GM10266 (cell line): ENCODE measurements at regions not wholly inside any gene's neighbourhood (a gene's known extent, or its start where the extent isn't known, plus 50 kb on each side); places are given as distances from the start of the nearest gene placed in this dataset.

Experiments used
- DNase-seq: peaks from one replicate; pipeline ENCODE4 v3.0.0; 2012; ENCODE audit errors: extremely low spot score
- TF ChIP-seq, protein P1 (sequence below): IDR thresholded peaks from 2 replicates; pipeline ENCODE4 v1.5.1; 2012; ENCODE audit warnings: mild to moderate bottlenecking, low read depth; ENCODE audit not compliant: control insufficient read depth, insufficient read depth; ENCODE audit errors: missing control alignments

DNA sequence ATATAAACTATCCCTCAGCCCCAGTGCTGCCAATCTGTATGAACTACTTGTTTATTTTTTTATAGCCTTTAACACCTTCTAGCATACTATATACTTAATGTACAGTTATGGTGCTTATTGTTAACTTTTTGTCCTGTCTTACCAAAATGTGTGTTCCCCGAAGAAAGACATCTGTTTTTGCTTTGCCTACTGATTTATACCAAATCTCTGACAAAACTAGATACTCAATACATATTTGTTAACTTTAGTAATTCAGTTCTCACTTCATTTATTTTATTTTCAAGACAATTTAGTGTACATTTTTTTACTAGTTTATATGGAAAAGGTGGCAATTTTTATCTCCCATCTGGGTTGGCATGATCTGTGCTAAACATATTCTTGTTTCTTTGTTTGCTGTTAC is 824.3 kb upstream of the ATXN8OS start:
- TF ChIP-seq, protein P1, sequence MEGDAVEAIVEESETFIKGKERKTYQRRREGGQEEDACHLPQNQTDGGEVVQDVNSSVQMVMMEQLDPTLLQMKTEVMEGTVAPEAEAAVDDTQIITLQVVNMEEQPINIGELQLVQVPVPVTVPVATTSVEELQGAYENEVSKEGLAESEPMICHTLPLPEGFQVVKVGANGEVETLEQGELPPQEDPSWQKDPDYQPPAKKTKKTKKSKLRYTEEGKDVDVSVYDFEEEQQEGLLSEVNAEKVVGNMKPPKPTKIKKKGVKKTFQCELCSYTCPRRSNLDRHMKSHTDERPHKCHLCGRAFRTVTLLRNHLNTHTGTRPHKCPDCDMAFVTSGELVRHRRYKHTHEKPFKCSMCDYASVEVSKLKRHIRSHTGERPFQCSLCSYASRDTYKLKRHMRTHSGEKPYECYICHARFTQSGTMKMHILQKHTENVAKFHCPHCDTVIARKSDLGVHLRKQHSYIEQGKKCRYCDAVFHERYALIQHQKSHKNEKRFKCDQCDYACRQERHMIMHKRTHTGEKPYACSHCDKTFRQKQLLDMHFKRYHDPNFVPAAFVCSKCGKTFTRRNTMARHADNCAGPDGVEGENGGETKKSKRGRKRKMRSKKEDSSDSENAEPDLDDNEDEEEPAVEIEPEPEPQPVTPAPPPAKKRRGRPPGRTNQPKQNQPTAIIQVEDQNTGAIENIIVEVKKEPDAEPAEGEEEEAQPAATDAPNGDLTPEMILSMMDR: no peak
- no peak for DNase-seq

DNA sequence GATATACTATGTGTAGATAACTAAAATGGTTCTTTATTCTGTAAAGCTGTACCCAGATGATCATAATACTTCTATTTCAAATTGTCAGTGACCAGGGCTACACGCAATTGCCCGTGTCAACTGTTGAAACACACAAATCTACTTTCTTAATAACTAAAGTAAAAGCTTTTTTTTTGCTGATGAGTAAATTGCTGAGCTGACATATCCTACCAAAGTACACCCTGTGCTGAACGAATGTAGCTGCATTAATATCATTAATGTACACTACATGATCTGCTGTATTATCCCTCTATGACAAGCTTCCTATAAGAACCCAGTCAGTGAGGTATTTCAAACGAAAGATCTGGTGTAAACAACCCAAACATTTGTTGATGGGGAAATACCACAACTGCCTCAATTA is 827.2 kb upstream of the ATXN8OS start:
- DNase-seq: no peak
- TF ChIP-seq, protein P1: no peak

DNA sequence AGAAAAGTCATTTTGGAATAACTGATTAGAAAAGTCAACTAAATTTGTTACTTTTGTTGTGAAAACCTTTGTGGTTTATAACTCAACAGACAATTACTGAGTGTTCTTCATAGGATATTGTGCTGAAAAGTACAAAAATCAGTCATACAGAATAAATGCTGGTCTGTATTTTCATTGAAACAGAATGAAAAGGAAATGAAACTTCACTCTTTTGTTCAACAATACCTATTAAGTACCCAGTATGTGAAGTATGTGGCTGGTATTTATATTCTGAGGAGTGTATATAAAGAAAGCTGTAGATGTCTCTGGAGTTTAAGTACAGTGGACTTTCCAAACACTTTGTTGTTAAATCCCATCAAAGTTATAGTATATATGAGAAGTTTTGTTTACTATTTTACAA is 828.4 kb upstream of the ATXN8OS start:
- TF ChIP-seq, protein P1: no peak
- DNase-seq: no peak

DNA sequence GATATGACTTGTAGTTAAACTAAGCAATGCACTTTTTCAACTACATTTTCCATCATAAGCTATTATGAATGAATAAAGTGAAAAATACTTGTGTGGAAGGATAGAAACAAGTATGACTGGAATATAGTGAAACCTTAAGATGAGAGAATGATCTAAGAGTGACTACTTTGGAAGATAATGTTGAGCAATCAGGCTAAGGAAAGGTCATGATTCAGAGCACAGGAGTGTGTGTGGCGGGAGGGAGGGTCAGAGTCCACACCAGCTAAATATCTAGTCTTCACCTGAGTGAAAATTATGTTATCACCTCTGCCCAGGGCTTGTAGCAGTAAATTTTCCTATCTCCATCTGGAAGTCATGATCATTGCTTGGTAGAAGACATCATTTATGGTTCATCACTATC is 833.4 kb upstream of the ATXN8OS start:
- DNase-seq: no peak
- TF ChIP-seq, protein P1: no peak

DNA sequence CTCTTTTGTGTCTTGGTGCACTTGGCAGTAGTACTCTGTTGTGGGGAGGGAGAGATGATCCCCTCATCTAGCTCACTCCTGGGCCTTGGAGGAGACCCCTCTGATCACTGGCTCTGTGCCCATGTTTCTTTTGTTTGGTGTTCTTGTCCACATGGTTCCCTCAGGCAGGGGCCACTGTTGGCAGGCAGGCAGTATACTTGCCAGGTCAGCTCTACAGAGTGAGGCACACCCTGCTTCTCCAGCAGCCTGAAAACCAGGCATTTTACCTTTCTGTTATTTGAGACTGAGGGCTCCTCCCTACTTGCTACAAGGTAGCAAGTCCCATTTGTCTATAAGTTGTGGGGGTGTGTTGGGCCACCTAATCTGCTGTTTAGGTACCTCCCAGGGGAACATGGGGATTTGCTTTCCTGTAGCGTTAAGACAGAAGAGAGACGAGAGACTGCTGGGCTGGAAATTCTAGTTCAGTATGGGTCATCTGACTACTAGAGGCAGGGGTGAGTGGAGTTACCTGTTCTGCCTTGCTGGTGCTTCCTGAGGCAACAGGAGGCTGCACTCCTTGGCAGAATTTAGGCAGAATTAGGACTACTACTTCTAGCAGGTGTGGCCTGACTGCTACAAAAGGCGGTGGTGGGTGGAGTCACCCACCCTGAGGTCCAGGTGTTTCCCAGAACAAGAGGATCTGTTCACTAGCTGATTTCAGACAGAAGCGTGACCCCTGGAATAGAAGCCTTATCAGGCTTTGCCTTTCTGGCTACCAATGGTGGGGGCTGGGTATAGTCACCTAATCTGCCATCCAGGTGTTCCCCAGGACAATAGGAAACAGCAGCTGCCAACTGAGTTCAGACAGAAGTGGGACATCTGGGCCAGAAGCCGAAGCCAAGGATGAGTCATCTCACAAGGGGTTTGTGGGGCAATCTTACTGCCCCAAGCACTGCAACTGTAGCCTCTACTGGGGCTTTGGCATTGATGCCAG is 843.0 kb upstream of the ATXN8OS start:
- TF ChIP-seq, protein P1: no peak
- no peak for DNase-seq

DNA sequence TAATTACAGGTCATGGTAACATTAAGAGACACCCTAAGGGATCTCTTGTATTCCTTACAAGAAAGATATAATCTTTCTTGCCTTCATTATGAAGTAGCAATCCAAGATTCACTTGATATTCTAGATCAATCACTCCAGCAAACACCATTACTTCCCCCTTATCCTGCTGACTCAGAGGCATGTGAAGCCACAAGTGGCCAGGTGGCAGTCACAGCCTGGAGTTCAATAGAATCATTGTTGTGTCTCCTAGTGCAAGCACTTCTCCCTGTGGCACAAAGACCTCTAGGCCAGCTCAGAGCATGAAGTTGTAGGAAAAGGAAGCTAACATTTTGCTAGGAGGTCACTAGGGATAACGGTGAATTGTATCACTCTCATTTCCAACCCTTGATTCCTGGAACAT is 864.3 kb upstream of the ATXN8OS start:
- no peak for DNase-seq
- TF ChIP-seq, protein P1: no peak

DNA sequence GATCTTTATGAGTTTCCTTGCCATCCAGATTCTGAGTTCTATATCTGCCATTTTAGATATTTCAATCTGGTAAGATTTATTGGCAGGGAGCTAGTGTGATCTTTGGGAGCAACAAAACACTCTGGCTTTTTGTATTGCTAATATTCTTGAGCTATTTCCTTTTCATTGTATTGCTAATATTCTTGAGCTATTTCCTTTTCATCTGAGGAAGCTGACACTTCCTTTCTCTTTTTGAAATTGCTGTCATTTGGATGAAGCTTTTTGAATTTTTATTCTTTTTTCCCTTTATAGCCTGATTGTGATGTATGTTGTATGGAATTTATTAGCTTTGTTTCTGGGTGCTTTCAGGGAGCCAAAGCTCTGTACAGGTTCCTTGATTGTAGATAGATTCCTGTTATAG is 873.5 kb upstream of the ATXN8OS start:
- TF ChIP-seq, protein P1: no peak
- no peak for DNase-seq
